IPS DF 4.7 (cell line): ENCODE measurements at regions not wholly inside any gene's neighbourhood (a gene's known extent, or its start where the extent isn't known, plus 50 kb on each side); places are given as distances from the start of the nearest gene placed in this dataset.
"Not testable (repeated sequence)": the region's sequence is repeated elsewhere in the genome, so short reads cannot be mapped to it uniquely, and the experiment has no call there.

Experiments used
- DNase-seq: peaks from one replicate; pipeline ENCODE4 v3.0.0-alpha.2; 2013; ENCODE audit warnings: low spot score; ENCODE audit errors: extremely low read depth

- DNase-seq: no peak
These were observed 54.5 kb downstream of the IRX5 start for GRCh38 chr16:54985156-54985555.

GRCh38 chr16:54985668-54986067 is 55.0 kb downstream of the IRX5 start:
- no peak for DNase-seq

GRCh38 chr16:54986409-54986808 is 55.7 kb downstream of the IRX5 start:
- no peak for DNase-seq

DNA sequence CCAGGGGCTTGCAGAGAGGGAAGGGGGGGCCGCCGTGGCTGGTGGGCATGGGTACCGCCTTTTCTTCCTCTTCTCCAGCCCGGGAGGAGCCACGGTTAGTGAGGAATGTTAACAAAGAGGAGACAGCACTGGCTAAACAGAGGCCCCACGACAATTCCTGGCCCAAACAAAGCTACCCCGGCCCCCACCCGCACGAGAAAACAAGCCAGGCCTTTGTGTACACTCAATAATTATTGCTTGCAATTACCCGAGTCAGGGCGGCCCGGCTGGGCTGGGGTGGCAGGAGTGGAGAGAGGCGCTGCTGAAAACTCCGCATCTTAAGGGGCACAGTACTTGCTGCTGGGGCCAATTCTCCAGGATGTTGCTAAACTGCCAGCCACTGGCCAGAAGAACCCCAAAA is 56.4 kb downstream of the IRX5 start:
- DNase-seq: no peak

DNA sequence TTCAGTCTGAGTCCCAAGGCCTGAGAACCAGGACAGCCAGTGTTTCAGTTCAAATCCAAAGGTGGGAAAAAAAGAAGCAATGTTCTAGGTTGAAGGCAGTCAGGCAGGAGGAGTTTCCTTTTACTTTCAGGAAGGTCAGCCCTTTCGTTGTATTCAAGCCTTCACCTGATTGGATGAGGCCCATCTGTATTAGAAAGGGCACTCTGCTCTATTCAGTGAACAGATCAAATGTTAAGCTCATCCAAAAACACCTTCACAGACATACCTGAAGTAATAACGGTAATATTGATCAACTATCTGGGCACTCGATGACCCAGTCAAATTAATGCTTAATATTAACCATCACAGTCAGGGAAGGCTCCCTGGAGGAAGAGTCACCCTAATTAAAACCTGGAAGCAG is 60.9 kb downstream of the IRX5 start:
- DNase-seq: no peak

- not testable (repeated sequence) for DNase-seq
These were observed 61.3 kb downstream of the IRX5 start for GRCh38 chr16:54991946-54992345.

- DNase-seq: no peak
These were observed 62.6 kb downstream of the IRX5 start for GRCh38 chr16:54993106-54993895.

GRCh38 chr16:54996186-54996585 is 65.5 kb downstream of the IRX5 start:
- DNase-seq: no peak

DNA sequence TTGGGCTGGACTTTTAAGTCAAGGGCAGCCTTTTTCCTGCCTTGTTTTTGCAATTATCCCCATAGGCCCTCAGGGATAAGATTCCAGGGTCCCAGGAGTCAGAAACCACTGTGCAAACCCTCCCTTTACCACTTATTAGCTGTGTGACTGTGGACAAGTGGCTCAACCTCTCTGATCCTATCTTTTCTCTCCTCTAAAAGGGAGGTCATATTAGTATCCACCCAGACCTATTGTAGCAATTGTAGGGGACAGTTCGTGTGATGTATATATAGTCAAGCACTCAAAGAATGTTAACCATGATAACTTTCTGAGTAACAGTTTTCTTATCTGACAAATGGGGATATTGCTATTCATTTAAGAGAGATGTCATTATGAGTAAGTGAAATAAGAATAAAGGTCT is 68.2 kb downstream of the IRX5 start:
- no peak for DNase-seq

- no peak for DNase-seq
These were observed 68.8 kb downstream of the IRX5 start for GRCh38 chr16:54999481-54999880.

- DNase-seq: no peak
These were observed 69.9 kb downstream of the IRX5 start for GRCh38 chr16:55000595-55000994.

- DNase-seq: no peak
These were observed 71.3 kb downstream of the IRX5 start for GRCh38 chr16:55001931-55002330.

DNA sequence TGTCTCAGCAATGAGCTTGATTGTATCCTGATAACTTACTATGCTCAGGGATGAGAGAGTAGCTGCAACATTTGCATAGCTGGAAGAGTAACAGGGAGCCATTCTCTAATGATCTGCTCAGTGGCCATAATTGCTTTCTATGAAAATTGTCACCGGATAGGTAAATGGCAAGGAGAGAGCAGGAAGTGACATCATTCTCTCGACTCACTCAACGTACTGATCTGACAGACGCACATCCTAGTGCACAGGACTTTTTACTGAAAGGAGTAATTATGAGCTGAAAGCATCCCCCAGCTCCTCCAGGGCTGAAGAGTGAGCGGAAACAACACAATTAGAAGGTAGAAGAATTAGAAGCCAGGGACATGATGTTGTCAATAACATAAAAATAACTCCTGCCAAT is 71.8 kb downstream of the IRX5 start:
- DNase-seq: no peak

GRCh38 chr16:55003306-55003705 is 72.6 kb downstream of the IRX5 start:
- no peak for DNase-seq

DNA sequence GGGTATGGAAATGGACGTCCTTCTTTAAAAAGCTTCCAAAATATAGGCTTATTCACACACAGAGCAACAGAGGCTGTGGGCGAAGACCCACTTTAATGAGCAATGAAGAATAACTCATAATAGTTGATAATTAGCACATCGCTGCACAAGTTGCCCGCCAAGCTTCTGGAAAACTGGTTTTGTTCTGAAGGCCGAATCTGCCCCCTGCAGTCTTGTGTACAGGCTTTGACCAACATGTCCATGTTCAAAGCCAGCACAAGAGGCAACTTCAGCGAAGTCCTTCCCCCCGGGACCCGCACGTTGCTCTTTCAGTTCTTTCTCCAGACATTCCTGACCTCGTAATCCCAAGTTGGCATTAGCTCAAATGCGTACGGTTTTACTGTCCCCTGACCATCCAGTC is 73.3 kb downstream of the IRX5 start:
- no peak for DNase-seq

GRCh38 chr16:55007504-55007903 is 76.8 kb downstream of the IRX5 start:
- DNase-seq: no peak

GRCh38 chr16:55008836-55009510 is 78.3 kb downstream of the IRX5 start:
- no peak for DNase-seq

- DNase-seq: no peak
These were observed 78.9 kb downstream of the IRX5 start for GRCh38 chr16:55009581-55009980.

DNA sequence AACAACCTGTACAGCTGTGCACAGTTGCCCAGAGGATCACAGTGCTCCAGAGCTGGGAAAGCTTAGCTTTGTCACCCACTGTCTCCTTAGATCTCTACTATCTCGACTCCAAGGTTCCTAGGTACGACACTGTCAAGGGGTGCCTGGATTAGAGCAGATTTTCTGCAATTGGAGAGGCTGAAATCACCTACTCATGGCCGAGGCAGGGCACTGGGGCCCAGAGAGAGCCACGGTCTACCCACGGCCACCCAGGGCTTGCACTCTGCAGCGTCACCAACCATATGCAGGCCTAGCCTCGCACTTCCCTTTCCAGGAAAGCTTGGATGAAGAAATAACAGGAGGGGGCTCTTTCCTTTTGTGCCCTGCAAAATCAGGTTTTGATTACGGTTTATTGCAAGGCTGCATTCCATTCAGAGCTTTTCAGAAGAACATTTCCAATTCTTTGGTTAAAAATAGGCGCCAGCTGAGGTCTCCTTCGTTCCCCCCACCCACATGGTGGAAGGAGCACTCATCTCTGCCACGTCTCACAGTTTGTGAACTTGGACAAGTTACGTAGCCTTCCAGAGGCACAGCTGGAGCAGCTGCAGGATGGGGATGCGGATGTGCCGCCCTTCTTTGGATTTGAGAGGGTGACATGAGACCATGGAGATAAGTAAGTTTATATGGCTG is 80.0 kb downstream of the IRX5 start:
- DNase-seq: no peak

DNA sequence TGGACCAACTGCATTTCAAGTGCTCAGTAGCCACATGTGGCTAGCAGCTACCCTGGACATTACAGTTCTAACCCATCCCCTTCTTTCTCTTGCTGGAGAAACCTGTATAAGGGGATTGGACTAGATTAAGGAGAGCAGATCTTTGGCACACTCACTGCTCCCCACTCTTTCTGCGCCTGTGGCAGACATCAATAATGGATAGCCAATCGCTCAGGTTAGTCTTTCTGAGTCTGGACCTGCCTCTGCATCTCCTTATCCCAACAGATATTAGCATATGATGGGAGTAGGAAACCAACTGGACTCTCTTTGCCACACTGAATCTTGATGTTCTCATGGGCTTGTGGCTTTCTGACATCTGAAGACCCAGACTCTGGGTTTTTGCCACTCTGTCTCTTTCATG is 81.7 kb downstream of the IRX5 start:
- no peak for DNase-seq

- no peak for DNase-seq
These were observed 82.1 kb downstream of the IRX5 start for GRCh38 chr16:55012793-55013192.

DNA sequence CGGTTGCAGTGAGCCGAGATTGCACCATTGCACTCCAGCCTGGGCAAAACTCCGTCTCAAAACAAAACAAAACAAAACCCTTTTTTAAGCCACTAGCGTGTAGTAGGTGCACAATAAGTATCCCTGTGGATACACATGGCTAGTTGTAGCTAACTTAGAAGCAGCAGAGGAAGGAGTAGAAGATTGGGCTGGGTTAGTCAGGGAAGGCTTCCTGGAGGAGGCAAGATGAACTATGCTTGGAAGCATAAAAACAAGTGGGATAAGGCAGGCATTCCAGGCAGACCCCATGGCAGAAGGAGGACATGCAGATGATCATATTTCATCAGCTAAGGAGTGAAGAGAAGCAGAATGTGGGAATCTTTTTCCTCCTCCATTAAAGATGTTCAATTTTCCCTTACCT is 83.4 kb downstream of the IRX5 start:
- no peak for DNase-seq
